Right lung (tissue), 2 donors: ENCODE measurements at regions not wholly inside any gene's neighbourhood (a gene's known extent, or its start where the extent isn't known, plus 50 kb on each side); places are given as distances from the start of the nearest gene placed in this dataset.

Source experiments
- DNase-seq, 2 donors: peaks; one replicate each; pipeline ENCODE4 v3.0.0-alpha.2; 2013

DNA sequence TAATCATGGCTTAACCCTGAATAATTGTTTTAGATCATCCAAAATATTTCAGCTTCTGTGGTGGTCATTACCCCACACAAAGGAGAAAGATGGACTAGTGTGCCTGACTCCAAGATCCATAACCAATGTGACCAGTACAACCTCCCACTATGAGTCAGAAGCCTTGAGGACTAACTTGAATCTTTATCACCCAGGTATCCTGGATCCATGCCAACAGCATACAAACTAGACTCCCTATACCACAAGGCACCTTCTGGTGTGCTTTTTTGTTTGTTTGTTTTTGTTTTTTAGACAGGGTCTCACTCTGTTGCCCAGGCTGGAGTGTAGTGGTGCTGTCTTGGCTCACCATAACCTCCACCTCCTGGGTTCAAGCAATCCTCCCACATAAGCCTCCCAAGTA lies 317.7 kb downstream of the VPS13C start:
- DNase-seq: no peak

GRCh38 chr15:61736790-61737189 lies 323.5 kb downstream of the VPS13C start:
- no peak for DNase-seq

DNA sequence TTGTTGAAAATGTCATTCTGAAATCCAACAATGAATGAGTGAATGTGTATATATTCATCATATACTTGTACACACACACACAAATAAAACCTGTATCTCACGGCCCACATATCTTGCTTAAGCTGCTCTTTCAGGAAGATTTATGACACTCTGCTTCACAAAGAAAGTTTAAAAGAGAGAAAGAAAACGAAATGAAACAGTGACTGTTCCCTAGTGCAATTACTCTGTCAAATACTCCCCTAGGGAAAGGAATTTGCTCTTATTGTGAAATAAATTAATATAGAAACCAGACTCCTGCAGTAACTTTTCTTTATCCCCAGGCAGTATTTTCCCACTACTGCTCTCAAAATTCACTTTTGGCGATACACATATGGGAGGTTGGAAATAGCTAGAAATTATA lies 329.1 kb downstream of the VPS13C start:
- no peak for DNase-seq

GRCh38 chr15:61729646-61730045 lies 330.6 kb downstream of the VPS13C start:
- DNase-seq: no peak

DNA sequence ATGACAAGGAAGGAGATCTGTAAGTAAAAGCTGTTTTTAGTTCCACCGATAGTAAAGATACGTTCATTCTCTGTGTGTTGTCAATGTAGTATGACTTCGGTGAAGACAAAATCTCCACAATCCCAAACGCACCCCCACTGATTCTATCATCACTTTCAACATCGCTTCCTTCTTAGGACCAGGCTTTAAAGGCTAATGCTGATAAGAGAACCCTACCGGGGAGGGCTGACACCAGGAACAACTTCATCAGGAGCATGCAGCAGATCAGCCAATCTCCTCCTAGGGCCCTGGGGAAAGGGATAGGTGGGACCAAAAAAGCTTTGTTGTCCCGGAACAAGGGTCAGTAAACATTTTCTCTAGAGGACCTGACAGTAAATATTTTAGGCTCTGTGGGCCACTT lies 334.1 kb downstream of the VPS13C start:
- DNase-seq: no peak

DNA sequence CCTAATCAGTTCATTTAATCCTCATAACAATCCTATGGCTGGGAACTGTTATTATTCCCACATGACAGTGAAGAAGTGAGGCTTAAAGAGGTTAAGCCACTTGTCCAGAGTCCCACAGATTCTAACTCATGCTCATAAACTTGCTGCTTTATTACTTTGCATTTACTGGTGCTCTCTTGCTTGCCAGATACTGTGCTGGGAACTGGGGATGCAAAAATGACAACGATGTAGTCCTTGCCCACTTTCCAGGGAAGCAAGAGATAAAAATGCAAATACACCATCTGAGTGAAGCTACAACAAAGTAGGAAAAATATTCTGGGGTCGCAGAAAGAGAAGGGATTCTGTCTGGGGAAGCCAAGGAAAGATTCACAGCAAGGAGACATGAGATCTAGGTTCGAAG lies 335.0 kb downstream of the VPS13C start:
- no peak for DNase-seq

GRCh38 chr15:61724251-61724939 lies 335.9 kb downstream of the VPS13C start:
- DNase-seq: no peak

DNA sequence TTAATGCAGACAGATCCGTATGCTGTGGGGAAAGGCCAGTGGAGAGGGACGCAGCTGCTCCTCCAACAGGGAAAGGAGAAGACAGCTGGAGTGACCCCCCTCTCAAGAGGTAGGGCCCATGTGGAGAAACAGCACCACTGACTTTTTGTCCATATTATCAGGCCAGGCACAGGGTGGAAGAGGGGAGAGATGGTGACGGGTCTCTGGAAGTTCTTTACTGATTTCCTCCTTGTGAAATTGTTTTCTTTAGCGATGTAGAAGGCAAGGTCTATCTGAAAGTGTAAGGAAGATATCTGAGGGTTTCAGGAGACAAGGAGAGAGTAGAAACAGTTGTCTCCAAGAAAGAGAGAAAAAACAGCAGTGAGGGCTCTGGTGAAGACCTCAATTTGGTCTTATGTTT lies 338.8 kb downstream of the VPS13C start:
- no peak for DNase-seq

DNA sequence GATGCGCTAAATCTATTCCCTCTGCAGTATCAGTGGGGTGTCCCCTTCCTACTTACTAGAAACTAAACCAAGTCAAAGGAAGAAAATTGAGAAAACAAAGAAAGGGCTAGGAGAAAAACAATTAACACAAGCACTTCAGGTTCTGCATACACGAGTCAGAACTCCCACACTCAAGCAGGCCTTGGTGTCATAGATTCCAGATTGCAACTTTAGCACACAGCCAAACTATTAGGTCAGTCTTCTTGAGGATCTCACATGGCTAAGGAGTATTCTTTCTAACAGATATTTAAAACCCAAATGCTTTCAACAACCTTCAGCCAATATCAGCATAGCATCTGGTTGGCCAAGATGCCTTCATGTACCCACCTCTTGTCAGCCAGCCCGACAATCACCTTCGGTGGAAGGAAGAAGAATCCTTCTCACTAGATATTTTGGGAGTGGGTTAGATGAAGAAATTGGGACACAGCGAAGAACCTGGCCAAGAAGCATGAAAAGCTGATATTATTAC lies 340.0 kb downstream of the VPS13C start:
- DNase-seq: no peak

- DNase-seq: peak in 1 of 2 donors; percentile 2
These were observed 345.2 kb downstream of the VPS13C start for GRCh38 chr15:61715082-61715481.

DNA sequence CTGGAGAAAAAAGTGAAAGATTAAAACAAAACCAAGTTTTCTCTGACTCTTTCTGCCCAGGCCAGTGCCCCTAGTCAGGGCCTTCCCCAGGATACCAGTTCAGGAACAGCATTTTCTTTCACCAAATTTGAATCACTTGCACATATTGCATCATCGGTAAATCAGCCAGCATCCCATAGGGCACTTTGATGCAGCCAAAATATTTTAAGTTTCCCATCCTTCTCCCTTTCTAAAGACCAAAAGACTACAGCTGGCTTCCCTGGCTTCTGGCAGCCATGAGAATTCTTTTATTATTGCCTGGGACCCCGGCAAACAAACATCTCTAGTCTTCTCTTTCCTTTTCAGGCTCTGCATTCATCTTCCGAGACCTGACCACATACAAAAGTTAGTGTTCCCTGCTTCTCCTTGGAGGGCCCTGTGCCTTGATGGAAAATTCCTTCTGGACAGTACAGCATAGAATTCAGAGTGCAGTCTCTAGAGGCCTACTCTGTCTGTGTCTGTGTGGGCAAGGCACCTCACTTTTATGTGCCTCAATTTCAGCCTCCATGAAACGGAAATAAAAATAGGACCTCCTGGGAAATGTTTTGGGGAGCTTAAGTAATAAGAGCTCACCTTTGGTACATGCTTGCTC lies 348.0 kb downstream of the VPS13C start:
- no peak for DNase-seq

DNA sequence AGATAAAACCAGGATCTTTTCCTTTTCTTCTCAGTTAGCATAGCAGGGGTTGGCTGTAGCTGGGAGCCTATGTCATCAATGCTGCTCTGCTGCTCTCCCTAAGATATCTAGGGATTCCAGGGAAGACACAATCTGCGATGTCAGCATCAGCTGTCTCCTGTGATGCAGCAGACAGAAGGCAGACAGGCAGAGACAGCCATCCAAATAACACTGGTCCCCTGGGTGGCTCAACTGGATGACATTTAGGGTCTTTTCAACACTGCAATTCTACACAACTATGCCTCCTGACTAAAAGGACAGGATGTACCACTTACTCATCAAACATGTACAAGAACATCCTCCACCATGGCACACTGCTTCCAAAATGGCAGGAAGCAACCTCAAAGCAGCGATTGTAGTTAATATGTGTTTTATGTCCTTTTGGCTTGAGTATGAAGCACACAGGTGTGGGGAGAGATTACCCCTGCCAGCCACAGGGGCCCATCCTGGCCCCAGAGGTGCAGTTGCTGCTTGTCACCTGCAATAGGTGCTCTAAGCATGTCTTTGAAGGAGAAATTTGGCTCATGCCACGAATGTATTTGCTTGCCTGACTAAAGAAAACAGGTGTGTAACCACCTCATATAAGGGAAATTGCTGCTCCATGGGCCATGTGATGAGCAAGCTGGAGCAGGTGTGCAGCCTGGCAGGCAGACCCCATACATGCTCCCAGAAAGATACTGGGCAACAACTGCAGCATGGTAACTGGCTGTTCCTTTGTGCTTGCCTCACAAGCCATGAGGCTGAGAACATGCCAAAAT lies 357.8 kb downstream of the VPS13C start:
- DNase-seq: no peak

DNA sequence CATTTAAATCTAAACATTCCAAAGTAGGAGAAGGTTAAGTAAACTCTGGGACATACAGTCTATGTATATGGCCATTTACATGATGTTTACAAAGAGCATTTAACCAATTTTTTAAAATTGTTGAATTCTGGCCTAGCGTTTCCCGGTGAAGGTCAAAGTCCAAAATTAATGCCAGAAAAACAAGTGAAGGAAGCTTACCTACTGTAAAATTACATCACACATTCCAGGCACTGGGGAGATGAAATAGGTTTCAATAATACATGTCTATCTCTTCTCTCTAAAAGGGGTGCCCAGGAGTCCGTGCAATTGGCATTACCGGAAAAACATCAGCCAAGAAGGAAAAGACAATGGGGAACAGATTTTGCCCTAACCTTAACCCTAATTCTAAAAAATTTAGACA lies 358.8 kb downstream of the VPS13C start:
- no peak for DNase-seq

- DNase-seq: no peak
These were observed 359.4 kb downstream of the VPS13C start for GRCh38 chr15:61700803-61701202.

DNA sequence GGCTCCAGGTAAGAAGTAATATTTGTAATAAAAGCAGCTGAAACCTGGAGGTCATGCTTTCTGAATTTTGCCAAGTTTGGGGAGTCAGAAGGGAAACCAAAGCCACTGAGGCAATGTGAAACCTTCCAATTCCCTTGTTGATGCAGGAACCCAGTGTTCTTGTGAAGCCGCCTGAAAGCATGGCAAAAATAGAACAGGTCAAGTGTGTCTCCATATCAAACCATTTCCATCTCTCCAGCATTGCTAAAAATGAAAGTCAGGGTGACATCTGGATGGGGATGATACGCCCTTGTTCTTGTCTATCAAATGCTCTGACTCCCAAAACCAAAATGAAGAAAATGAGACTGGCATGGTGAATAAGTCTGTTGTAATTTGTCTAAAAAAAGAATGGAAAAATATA lies 362.5 kb downstream of the VPS13C start:
- DNase-seq: no peak

- no peak for DNase-seq
These were observed 371.2 kb downstream of the VPS13C start for GRCh38 chr15:61689067-61689466.

DNA sequence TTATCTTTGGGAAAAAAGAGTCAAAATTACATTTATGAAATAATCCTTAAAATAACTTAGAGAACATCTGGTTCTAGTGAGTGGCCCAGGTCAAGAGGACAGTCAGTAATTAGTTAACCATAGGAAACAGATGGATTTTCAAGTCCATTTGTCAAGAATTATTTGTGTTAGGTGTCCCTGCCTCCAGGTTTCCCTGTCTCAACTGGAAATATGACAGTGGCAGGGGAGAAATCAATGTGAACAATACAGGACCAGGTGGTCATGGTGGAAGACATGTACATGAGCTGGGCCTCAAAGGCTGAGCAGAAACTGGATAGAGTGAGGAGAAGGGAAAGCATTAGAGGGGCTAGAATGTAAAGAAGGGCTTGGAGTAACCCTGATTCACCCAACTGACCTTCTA lies 372.6 kb downstream of the VPS13C start:
- no peak for DNase-seq

DNA sequence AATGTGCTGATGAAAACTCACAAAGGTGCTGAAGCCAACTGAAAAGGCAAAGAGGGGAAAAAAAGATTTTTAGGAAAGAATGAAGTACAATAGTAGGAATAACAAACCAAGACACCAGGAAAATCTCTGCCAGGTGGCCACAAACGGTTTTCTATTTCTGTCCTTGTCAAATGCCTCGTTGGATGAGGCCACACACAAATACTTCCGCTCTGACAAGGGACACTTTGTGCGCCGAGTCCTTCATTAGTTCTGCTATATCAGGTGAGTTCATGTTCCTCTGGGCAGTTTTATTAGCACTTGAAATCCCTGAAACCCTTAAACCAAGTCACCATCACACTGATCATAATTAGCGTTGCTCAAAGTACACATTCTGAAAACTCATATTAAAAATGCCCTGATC lies 373.1 kb downstream of the VPS13C start:
- DNase-seq: no peak

- no peak for DNase-seq
These were observed 374.3 kb downstream of the VPS13C start for GRCh38 chr15:61685971-61686370.

GRCh38 chr15:61685534-61685933 lies 374.7 kb downstream of the VPS13C start:
- no peak for DNase-seq

GRCh38 chr15:61684749-61685467 lies 375.3 kb downstream of the VPS13C start:
- DNase-seq: no peak
